ENCODE measurements at regions not wholly inside any gene's neighbourhood (a gene's known extent, or its start where the extent isn't known, plus 50 kb on each side); places are given as distances from the start of the nearest gene placed in this dataset.

- intact Hi-C loops (cut with DNase I), result no loop called here
- ATAC-seq (no peak), DNase-seq (no peak)
- no peaks in the 10 kb centered on the region for H3K4me1 ChIP-seq
- WGBS, 3 donors, result 64 to 82% (median 75%) methylated on average over 1 of the region's 1 CpG
- no peaks in the 10 kb centered on the region for H3K9me3 ChIP-seq
- H3K36me3 ChIP-seq (ENCODE audit: insufficient read depth in 1 of 2, low read depth in 1 of 2), result no peaks in the 10 kb centered on the region
- TF ChIP-seq CTCF (IDR thresholded peaks at IDR 0.05), result no peak
- H3K4me3 ChIP-seq, result no peak overlapping the region
- H3K27me3 ChIP-seq (ENCODE audit: insufficient read depth in 3 of 3, low read length in 2 of 3), result peaks cover 0 to 2% (median 0%) of the 10 kb centered on the region in 3 donors
- H3K27ac ChIP-seq, result no peak overlapping the region
Measured at GRCh38 chr2:138831691-138832090, 51.5 kb upstream of the NXPH2 start.

- Histone ChIP-seq H3K27ac (no peak overlapping the region), H3K4me1 (no peaks in the 10 kb centered on the region), H3K36me3 (ENCODE audit: insufficient read depth in 1 of 2, low read depth in 1 of 2) (no peaks in the 10 kb centered on the region), H3K9me3 (no peaks in the 10 kb centered on the region), H3K4me3 (no peak overlapping the region), H3K27me3 (ENCODE audit: insufficient read depth in 3 of 3, low read length in 2 of 3) (peaks cover 0 to 2% (median 0%) of the 10 kb centered on the region in 3 donors)
- no peak for TF ChIP-seq CTCF (IDR thresholded peaks at IDR 0.05)
- no peak for ATAC-seq
- DNase-seq, result no peak
- 76 to 79% (median 78%) methylated on average over 2 of the region's 2 CpGs for WGBS, 3 donors
- intact Hi-C loops (cut with DNase I), result no loop called here
Measured at GRCh38 chr2:138831154-138831553, 51.0 kb upstream of the NXPH2 start.

- peaks cover 0 to 2% (median 0%) of the 10 kb centered on the region in 3 donors for H3K27me3 ChIP-seq (ENCODE audit: insufficient read depth in 3 of 3, low read length in 2 of 3)
- no peaks in the 10 kb centered on the region for H3K36me3 ChIP-seq (ENCODE audit: insufficient read depth in 1 of 2, low read depth in 1 of 2)
- intact Hi-C loops (cut with DNase I), result no loop called here
- H3K9me3 ChIP-seq, result no peaks in the 10 kb centered on the region
- H3K27ac ChIP-seq, result no peak overlapping the region
- ATAC-seq, result no peak
- no peaks in the 10 kb centered on the region for H3K4me1 ChIP-seq
- no peak overlapping the region for H3K4me3 ChIP-seq
- WGBS, 3 donors, result 83 to 86% (median 85%) methylated on average over 2 of the region's 2 CpGs
- DNase-seq, result no peak
- no peak for TF ChIP-seq CTCF (IDR thresholded peaks at IDR 0.05)
Measured at GRCh38 chr2:138830547-138830946, 50.4 kb upstream of the NXPH2 start.

All from psoas muscle (tissue), 7 donors.